GM19468 (cell line): ENCODE measurements at regions not wholly inside any gene's neighbourhood (a gene's known extent, or its start where the extent isn't known, plus 50 kb on each side); places are given as distances from the start of the nearest gene placed in this dataset.

Source experiments
- ATAC-seq: cut with Tn5 transposase; IDR thresholded peaks from one replicate; pipeline ENCODE4 v1.9.1; 2021; ENCODE audit warnings: mild to moderate bottlenecking, moderate library complexity, moderate number of reproducible peaks; ENCODE audit not compliant: unreplicated experiment; ENCODE audit errors: extremely low read depth

GRCh38 chr4:125432078-125432477 lies 117.3 kb downstream of the FAT4 start:
- ATAC-seq: no peak

GRCh38 chr4:125433453-125433852 lies 118.7 kb downstream of the FAT4 start:
- ATAC-seq: no peak

- no peak for ATAC-seq
These were observed 119.4 kb downstream of the FAT4 start for GRCh38 chr4:125434136-125434535.

GRCh38 chr4:125440814-125441213 lies 126.1 kb downstream of the FAT4 start:
- ATAC-seq: no peak

GRCh38 chr4:125444166-125444565 lies 129.4 kb downstream of the FAT4 start:
- no peak for ATAC-seq

- ATAC-seq: no peak
These were observed 130.8 kb downstream of the FAT4 start for GRCh38 chr4:125445525-125445924.

- ATAC-seq: no peak
These were observed 133.0 kb downstream of the FAT4 start for GRCh38 chr4:125447551-125448290.

- no peak for ATAC-seq
These were observed 141.3 kb downstream of the FAT4 start for GRCh38 chr4:125456075-125456474.

GRCh38 chr4:125459531-125459930 lies 144.8 kb downstream of the FAT4 start:
- ATAC-seq: no peak

- ATAC-seq: no peak
These were observed 147.1 kb downstream of the FAT4 start for GRCh38 chr4:125461676-125462363.

GRCh38 chr4:125464146-125464545 lies 149.4 kb downstream of the FAT4 start:
- ATAC-seq: no peak

- ATAC-seq: no peak
These were observed 166.7 kb downstream of the FAT4 start for GRCh38 chr4:125481334-125482045.

- no peak for ATAC-seq
These were observed 168.1 kb downstream of the FAT4 start for GRCh38 chr4:125482822-125483221.

GRCh38 chr4:125483278-125483677 lies 168.5 kb downstream of the FAT4 start:
- ATAC-seq: no peak

- no peak for ATAC-seq
These were observed 170.2 kb downstream of the FAT4 start for GRCh38 chr4:125484912-125485311.

- no peak for ATAC-seq
These were observed 171.6 kb downstream of the FAT4 start for GRCh38 chr4:125486351-125486750.

GRCh38 chr4:125489952-125490690 lies 175.4 kb downstream of the FAT4 start:
- ATAC-seq: no peak

- no peak for ATAC-seq
These were observed 178.2 kb downstream of the FAT4 start for GRCh38 chr4:125492957-125493356.

GRCh38 chr4:125497861-125498260 lies 183.1 kb downstream of the FAT4 start:
- no peak for ATAC-seq

GRCh38 chr4:125498981-125499380 lies 184.2 kb downstream of the FAT4 start:
- no peak for ATAC-seq

- no peak for ATAC-seq
These were observed 186.3 kb downstream of the FAT4 start for GRCh38 chr4:125501090-125501489.
